T-helper 2 cell (primary cell): ENCODE measurements at regions not wholly inside any gene's neighbourhood (a gene's known extent, or its start where the extent isn't known, plus 50 kb on each side); places are given as distances from the start of the nearest gene placed in this dataset.

Source experiments
- DNase-seq, 5 experiments: peaks; one replicate each; pipeline versions ENCODE4 v3.0.0 to v3.0.0-alpha.2; 2012 to 2022

DNA sequence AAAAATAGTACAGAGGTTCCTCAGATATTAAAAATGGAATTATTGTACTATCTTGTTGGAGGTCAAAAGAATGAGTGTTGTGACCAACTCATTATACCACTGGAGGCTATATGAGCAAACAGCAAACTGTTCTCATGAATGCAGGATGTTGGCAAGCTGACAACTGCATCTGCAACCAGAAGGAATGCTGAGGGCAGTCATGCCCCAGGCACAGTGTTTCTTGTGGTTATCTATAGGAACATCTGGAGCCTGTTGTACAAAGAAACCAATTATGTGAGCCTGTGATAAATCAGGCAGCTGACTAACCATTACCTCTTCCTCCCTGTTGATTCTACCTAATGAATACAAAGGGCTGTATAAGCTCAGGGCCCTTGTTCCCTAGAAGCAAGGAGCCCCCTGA lies 2057.1 kb downstream of the TP53TG3F start:
- DNase-seq: no peak

DNA sequence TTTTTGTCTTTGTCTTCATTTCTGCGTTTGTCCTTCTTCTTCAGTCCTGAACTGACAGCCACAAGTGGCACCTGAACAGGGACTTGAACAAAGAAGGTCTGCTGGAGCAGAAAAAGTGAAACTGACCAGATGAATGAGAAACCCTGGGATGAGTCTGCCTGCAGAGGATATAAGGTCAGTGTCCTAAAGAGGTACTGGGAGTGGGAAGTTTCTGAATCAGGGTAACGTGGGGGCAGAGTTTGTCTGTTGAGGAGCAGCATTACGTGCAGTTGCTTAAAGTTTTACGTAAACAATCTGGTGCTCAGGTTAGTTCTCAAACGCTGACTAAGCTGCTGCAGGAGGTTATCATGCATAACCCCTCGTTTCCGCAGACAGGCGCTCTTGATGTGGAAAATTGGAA lies 2057.6 kb downstream of the TP53TG3F start:
- no peak for DNase-seq

DNA sequence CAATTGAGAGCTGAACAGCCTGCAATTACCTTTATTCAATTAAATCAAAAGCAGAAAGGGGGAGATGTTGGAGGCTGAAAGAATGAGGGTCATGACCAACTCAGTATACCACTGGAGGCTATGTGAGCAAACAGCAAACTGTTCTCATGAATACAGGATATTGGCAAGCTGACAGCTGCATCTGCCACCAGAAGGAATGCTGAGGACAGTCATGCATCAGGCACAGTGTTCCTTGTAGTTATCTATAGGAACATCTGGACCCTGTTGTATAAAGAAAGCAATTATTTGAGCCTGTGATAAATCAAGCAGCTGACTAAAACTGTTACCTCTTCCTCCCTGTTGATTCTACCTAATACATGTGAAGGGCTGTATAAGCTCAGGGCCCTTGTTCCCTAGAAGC lies 2064.6 kb downstream of the TP53TG3F start:
- no peak for DNase-seq

DNA sequence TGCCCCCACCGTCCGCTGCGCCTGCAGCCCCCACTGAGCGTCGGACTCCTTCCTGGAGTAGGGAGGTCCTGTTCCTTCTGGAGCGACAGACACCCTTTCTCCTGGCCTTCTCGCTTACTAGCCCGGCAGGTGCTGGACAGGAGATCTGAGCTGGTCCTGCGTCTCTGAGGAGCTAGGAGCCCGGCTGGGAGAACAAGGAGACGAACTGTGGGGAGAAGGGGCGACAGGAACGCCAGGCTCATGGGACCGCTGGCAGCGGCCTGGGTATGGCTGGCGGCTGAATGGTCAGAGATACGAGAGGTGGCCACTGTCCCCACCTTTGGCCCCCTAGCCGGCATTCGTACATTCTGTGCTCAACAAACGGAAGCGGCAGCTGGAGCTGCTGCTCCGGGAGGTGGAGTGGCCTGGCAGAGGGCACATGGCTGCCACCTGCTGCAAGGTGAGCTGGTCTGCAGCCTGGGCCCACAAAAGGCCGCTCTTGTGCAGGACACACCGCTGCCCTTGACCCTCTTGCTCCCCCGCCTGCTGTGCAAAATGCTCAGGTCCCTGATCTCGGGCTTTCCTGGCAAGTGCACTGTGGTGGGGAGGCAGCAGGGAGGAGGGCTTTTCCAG lies 2066.7 kb downstream of the TP53TG3F start:
- no peak for DNase-seq

- no peak for DNase-seq
Observed at GRCh38 chr16:35532576-35532975, 2073.2 kb downstream of the TP53TG3F start.

GRCh38 chr16:35533683-35534082 lies 2074.3 kb downstream of the TP53TG3F start:
- no peak for DNase-seq

DNA sequence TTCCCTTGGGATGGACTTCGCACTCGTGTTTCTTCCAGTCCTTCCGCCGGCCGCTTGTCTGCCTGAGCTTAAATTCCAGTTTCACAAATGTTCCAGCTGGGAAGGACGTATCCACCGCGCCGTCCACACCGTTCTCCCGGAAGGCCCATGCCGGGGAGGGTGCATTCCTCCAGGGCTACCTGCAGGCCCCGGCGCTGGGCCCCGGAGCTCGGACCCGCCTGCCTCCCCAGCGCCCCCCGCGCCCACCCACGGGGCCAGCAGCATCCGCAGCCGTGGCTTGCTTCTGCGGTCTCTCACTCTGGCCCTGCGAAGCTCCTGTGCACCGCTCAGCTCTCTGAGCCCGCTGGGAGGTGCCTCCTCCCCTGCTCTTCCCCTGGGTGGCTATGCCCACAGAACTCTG lies 2084.1 kb downstream of the TP53TG3F start:
- no peak for DNase-seq

DNA sequence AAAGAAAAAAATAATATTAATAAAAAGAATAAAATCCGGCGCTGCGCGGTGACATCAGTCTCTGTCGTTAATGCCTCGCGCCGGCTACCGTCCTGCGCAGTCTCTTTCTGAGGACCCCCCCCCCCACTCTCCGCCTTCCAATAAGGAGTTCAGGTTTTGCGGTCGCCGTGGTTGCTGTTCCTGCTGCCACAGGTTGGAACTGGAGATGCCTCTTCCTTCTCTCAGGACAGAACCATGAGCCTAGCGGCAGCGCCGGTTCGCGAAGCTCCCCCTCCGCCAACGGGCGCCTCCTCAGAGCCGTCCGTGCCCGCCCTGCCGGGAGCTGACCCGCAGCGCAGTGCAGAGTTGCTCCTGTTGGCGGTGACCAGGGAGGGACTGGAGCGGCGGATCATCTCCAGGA lies 2093.4 kb downstream of the TP53TG3F start:
- no peak for DNase-seq

- DNase-seq: no peak
Observed at GRCh38 chr16:35557731-35558130, 2098.3 kb downstream of the TP53TG3F start.

DNA sequence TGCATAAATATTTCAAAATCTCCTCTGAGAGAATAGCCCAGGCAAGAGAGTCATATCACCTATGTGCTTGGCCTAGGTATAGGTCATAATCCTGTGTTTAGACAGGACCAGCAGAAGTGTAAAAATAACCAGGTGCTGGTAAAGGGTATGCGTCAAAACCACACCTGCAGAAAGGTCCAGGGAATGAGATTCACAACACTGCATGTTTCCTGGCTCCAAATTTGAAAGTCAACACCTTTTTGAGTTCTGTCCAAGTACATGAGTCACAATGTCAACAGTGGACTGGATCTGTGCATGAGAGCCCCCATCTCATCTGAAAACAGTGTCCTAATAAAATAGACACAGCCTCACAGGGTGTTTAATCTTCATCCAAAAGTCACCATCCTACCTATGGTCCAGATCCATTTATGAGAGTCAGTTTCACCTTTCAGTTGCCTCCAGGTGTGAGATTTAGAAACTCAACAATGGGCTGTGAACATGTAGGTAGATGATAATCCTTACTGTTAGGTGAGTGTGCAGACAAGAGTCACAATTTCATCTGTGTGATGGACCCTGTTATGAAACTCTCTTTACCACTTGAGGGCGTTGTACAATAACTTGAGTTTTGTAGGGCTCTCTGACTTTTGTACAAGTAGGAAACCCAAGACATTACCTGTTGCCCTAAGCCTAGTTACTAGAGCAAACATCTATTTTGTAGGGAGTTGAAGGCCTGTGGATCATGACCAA lies 2100.7 kb downstream of the TP53TG3F start:
- DNase-seq: no peak

GRCh38 chr16:35560637-35560984 lies 2101.2 kb downstream of the TP53TG3F start:
- DNase-seq: no peak

DNA sequence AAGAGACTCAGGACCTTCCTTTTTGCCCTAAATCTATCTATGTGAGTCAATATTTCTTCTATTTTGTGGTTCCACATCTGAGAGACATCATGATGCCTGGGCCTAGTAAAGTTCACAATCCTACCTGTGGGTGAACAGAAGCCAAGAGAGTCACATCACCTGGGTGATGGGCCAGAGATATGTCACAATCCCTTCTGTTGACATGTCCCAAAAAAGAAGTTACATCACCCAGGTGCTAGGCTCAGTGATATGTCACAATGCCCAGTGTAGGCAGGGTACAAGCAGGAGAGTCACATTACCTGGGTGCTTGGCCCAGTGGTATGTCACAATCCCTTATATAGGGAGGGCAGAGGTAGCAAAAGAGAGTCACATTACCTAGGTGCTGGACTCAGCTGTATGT lies 2101.9 kb downstream of the TP53TG3F start:
- DNase-seq: no peak

DNA sequence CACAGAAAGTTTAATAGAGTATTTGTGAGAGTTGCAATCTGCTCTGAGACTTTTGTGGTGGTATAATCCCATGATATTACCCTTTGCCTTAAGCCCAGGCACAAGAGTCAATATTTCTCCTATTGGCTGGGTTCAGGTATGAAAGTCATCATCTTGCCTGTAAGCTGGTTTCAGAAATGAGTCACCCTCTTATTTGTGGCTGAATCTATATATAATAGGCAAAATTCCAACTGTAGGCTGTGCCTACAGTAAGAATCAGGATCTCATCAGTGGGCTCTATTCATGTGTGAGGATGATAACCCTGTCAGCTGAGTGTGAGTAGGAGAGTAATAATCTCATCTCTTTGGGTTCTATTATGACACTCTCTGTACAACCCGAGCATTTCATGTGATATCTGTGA lies 2103.1 kb downstream of the TP53TG3F start:
- no peak for DNase-seq

DNA sequence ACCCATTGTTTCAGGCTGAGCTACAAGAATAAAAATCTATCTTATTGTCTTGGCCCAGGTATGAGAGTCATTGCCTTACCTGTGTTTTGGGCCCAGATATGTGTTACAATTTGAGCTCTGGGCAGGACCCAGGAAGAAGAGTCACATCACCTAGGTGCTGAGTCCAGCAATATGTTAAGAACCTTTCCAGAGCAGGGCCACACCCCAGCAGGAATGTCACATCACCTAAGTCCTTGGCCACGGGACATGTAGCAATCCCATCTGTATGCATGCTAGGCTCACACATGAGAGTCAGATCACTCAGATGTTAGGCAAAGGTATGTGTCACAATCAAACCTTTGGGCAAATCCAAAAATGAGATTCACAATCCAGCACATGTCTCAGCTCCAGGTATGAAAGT lies 2103.5 kb downstream of the TP53TG3F start:
- no peak for DNase-seq

GRCh38 chr16:35564148-35564547 lies 2104.7 kb downstream of the TP53TG3F start:
- DNase-seq: no peak

- DNase-seq: no peak
Observed at GRCh38 chr16:35564889-35565288, 2105.5 kb downstream of the TP53TG3F start.

DNA sequence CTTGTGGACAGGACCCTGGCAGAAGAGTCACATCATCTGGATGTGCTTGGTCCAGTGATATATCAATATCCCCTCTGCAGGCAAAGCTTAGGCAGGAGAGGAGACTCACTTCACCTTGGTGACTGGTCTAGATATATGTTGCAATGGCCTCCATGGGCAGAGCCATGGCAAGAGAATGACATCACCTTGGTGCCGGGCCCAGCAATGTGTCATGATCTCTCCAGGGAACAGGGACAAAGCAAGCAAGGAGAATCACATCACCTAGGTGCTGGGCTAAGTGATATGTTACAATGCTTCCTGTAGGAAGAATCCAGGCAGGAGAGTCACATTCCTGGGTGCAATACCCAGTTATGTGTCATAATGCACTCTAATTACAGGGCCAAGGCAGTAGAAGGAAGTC lies 2106.2 kb downstream of the TP53TG3F start:
- no peak for DNase-seq

DNA sequence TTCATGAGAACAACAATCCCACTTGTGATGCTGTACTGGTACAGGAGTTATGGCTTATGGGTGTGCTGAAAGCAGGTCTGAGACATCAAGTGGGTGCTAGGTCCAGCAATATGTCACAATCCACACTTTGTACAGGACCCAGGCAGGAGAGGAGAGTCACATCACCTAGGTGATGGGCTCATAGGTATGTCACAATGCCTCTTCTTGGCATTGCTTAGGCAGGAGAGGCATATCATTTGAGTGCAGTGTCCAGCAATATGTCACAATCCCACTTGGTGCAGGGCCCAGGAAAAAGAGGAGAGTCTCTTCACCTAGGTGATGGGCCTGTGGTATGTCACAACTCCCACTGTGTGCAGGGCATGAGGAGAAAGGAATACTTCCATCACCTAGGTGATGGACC lies 2110.0 kb downstream of the TP53TG3F start:
- no peak for DNase-seq

GRCh38 chr16:35570946-35571345 lies 2111.5 kb downstream of the TP53TG3F start:
- DNase-seq: no peak

DNA sequence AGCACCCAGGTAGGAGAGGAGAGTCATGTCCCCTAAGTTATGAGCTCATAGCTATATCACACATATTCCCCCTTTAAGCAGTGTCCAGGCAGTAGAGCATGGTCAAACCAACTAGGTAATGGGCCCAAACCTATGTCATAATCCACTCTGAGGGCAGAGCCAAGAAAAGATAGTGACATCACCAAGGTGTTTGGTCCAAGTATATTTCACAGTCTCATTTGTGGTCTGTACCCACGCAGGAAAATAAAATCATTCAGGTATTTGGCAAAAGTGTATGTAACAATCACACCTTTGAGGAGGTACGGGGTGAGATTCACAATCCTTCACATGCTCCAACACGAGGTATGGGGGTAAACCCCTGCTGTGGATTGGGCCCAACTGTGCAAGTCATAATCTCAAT lies 2112.8 kb downstream of the TP53TG3F start:
- no peak for DNase-seq

DNA sequence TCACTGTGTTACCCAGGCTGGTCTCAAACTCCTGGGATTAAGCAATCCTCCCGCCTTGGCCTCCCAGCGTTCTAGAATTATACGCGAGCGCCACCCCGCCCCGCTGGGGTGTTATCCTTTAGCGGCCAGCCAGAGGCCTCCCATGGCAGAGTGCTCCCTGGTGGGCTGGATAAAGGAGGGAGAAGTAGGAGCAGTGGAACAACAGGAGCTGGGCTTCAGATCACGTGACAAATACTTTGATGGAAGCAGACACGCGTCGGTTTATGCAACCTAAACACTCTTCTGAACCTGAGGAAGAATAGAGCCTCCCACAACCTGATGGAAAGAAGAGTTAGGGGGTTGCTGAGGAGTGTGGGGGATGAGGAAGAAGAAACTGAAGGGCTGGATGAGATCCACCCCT lies 2114.0 kb downstream of the TP53TG3F start:
- DNase-seq: no peak

- DNase-seq: no peak
Observed at GRCh38 chr16:35574011-35574410, 2114.6 kb downstream of the TP53TG3F start.

GRCh38 chr16:35574454-35575431 lies 2115.3 kb downstream of the TP53TG3F start:
- DNase-seq: no peak

DNA sequence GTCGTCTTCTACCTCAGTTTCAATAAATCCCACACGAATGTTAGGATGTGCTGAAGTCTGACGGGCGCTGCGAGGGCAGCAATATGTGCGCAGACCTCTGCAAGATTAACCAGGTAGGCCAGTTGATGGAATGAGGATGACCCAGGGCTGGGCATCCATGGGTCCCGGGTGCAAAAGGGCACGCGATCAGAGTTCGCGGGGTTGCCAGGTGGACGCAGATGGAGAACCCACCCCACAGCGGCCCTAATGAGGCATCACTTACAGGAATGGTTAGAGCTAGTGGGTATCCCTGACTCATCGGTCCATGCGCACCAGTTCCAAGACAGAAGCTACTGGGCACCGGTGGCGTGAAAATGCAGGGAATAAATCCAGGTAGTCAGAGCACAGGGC lies 2116.0 kb downstream of the TP53TG3F start:
- DNase-seq: no peak
